Breast epithelium (tissue), 3 donors: ENCODE measurements at regions not wholly inside any gene's neighbourhood (a gene's known extent, or its start where the extent isn't known, plus 50 kb on each side); places are given as distances from the start of the nearest gene placed in this dataset.

Source experiments
- POLR2A ChIP-seq: fragments of 450-650 bp; IDR thresholded peaks from one replicate; pipeline ENCODE4 v1.6.1; 2016; ENCODE audit warnings: antibody characterized with exemption, mild to moderate bottlenecking, moderate library complexity
- POLR2AphosphoS5 ChIP-seq, 3 donors: sonication (generic); formaldehyde crosslinking; IDR thresholded peaks; one replicate each; pipeline ENCODE4 v1.6.1; 2017; ENCODE audit warnings: antibody characterized with exemption in 3 of 3
- TF ChIP-seq, protein P1 (sequence below), 3 donors: fragments of 450-650 bp; IDR thresholded peaks; one replicate each; pipeline ENCODE4 v1.5.1; 2016 to 2017; ENCODE audit warnings: antibody characterized with exemption in 3 of 3, mild to moderate bottlenecking in 3 of 3, moderate library complexity in 3 of 3

DNA sequence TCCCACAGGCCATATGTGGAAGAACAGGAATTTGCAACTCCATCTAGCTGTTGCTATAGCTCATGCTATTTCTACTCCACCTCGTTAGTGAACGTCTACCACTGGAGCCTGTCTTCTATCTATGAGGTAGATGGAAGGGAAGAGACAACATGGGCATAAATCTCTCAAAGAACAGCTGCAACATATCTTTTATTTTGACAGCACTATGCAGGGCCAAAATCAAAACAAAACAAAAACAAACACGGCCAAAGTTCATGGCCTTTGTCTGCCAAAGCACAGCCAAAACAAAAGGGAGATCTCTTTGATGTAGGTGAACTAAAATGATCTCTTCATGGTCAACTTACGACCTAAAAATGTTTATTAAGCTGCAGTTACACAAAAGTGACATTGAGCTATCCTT is 215.2 kb upstream of the MPPED2 start:
- TF ChIP-seq, protein P1, sequence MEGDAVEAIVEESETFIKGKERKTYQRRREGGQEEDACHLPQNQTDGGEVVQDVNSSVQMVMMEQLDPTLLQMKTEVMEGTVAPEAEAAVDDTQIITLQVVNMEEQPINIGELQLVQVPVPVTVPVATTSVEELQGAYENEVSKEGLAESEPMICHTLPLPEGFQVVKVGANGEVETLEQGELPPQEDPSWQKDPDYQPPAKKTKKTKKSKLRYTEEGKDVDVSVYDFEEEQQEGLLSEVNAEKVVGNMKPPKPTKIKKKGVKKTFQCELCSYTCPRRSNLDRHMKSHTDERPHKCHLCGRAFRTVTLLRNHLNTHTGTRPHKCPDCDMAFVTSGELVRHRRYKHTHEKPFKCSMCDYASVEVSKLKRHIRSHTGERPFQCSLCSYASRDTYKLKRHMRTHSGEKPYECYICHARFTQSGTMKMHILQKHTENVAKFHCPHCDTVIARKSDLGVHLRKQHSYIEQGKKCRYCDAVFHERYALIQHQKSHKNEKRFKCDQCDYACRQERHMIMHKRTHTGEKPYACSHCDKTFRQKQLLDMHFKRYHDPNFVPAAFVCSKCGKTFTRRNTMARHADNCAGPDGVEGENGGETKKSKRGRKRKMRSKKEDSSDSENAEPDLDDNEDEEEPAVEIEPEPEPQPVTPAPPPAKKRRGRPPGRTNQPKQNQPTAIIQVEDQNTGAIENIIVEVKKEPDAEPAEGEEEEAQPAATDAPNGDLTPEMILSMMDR (IDR thresholded peaks at IDR 0.05) = no peak
- no peak for TF ChIP-seq POLR2AphosphoS5 (IDR thresholded peaks at IDR 0.05)
- no peak for TF ChIP-seq POLR2A
